Astrocyte (in vitro differentiated cells and primary cell): ENCODE measurements at regions not wholly inside any gene's neighbourhood (a gene's known extent, or its start where the extent isn't known, plus 50 kb on each side); places are given as distances from the start of the nearest gene placed in this dataset.

Source experiments
- DNase-seq: peaks from one replicate; pipeline ENCODE4 v3.0.0-alpha.2; 2010; ENCODE audit warnings: low read depth
- FAIRE-seq: peaks from 2 replicates; lab custom pipeline; 2011; peaks lifted over from hg19 to GRCh38; lab: Jason Lieb, UNC
- H2AFZ ChIP-seq: 2 replicates; pipeline ENCODE4 v1.6.0; 2012; ENCODE audit warnings: low read depth, low read length, inconsistent platforms
- H3K27ac ChIP-seq: 2 replicates; pipeline ENCODE4 v1.5.1; 2011; ENCODE audit warnings: low read depth, low read length, inconsistent platforms
- H3K27me3 ChIP-seq: 2 replicates; pipeline ENCODE4 v1.6.0; 2011; ENCODE audit warnings: low read length, inconsistent platforms; ENCODE audit not compliant: insufficient read depth
- H3K36me3 ChIP-seq: 2 replicates; pipeline ENCODE4 v1.5.1; 2011; ENCODE audit warnings: low read length, inconsistent platforms; ENCODE audit not compliant: insufficient read depth
- H3K4me1 ChIP-seq: 2 replicates; pipeline ENCODE4 v1.5.1; 2011; ENCODE audit warnings: low read length, inconsistent platforms; ENCODE audit not compliant: insufficient read depth
- H3K4me2 ChIP-seq: 2 replicates; pipeline ENCODE4 v1.6.0; 2012; ENCODE audit warnings: low read length, inconsistent platforms
- H3K4me3 ChIP-seq: 2 replicates; pipeline ENCODE4 v1.5.1; 2011; ENCODE audit warnings: low read depth, mild to moderate bottlenecking, low read length, inconsistent platforms; ENCODE audit not compliant: insufficient read depth
- H3K79me2 ChIP-seq: 2 replicates; pipeline ENCODE4 v1.6.0; 2012; ENCODE audit warnings: mild to moderate bottlenecking, low read length, inconsistent platforms; ENCODE audit not compliant: insufficient read depth
- H3K9ac ChIP-seq: 2 replicates; pipeline ENCODE4 v1.6.0; 2012; ENCODE audit warnings: mild to moderate bottlenecking, low read length, inconsistent platforms
- H3K9me3 ChIP-seq: 2 replicates; pipeline ENCODE4 v1.5.1; 2012; ENCODE audit warnings: low read depth, mild to moderate bottlenecking, low read length, inconsistent platforms; ENCODE audit not compliant: insufficient read depth
- H4K20me1 ChIP-seq: 2 replicates; pipeline ENCODE4 v1.6.0; 2012; ENCODE audit warnings: low read length, inconsistent platforms; ENCODE audit not compliant: insufficient read depth
- H3K27ac Mint-ChIP-seq: one replicate; pipeline ENCODE4 v1.8.0; 2021; ENCODE audit warnings: mild to moderate bottlenecking, mixed read lengths; ENCODE audit not compliant: unreplicated experiment
- H3K27me3 Mint-ChIP-seq: one replicate; pipeline ENCODE4 v1.8.0; 2021; ENCODE audit warnings: low read depth, mixed read lengths; ENCODE audit not compliant: unreplicated experiment
- H3K36me3 Mint-ChIP-seq: one replicate; pipeline ENCODE4 v1.8.0; 2021; ENCODE audit warnings: low read depth, mixed read lengths; ENCODE audit not compliant: unreplicated experiment
- H3K4me1 Mint-ChIP-seq: one replicate; pipeline ENCODE4 v1.8.0; 2021; ENCODE audit warnings: low read depth, mixed read lengths; ENCODE audit not compliant: unreplicated experiment
- H3K4me3 Mint-ChIP-seq: one replicate; pipeline ENCODE4 v1.8.0; 2021; ENCODE audit warnings: mild to moderate bottlenecking, moderate library complexity, mixed read lengths; ENCODE audit not compliant: unreplicated experiment
- H3K9me3 Mint-ChIP-seq: one replicate; pipeline ENCODE4 v1.8.0; 2021; ENCODE audit warnings: mild to moderate bottlenecking, mixed read lengths; ENCODE audit not compliant: unreplicated experiment
- CTCF ChIP-seq: IDR thresholded peaks from 2 replicates; pipeline ENCODE4 v1.5.1; 2011; ENCODE audit warnings: low read depth, mild to moderate bottlenecking, inconsistent platforms, low read length, moderate library complexity; ENCODE audit not compliant: insufficient read depth
- EZH2 ChIP-seq: IDR thresholded peaks from 2 replicates; pipeline ENCODE4 v1.6.1; 2012; ENCODE audit warnings: mild to moderate bottlenecking, low read length, inconsistent platforms; ENCODE audit not compliant: insufficient read depth

GRCh38 chrX:131910586-131910985, 112.5 kb upstream of the STK26 start:
- Histone ChIP-seq H3K4me2 (no peak overlapping the region), H3K9me3 (no peaks in the 10 kb centered on the region), H2AFZ (no peak overlapping the region), H3K79me2 (no peaks in the 10 kb centered on the region), H3K27ac (no peak overlapping the region), H3K27me3 (no peaks in the 10 kb centered on the region), H4K20me1 (no peaks in the 10 kb centered on the region), H3K9ac (no peak overlapping the region), H3K4me3 (no peak overlapping the region), H3K36me3 (no peaks in the 10 kb centered on the region), H3K4me1 (no peaks in the 10 kb centered on the region)
- H3K4me1 Mint-ChIP-seq, result no peaks in the 10 kb centered on the region
- FAIRE-seq, result no peak
- H3K36me3 Mint-ChIP-seq, result no peaks in the 10 kb centered on the region
- no peak overlapping the region for H3K27ac Mint-ChIP-seq
- DNase-seq, result no peak
- H3K9me3 Mint-ChIP-seq, result no peaks in the 10 kb centered on the region
- TF ChIP-seq CTCF (no peak), EZH2 (no peak)
- no peak overlapping the region for H3K4me3 Mint-ChIP-seq
- H3K27me3 Mint-ChIP-seq, result no peaks in the 10 kb centered on the region

- Histone ChIP-seq H3K9me3 (no peaks in the 10 kb centered on the region), H3K36me3 (no peaks in the 10 kb centered on the region), H3K9ac (no peak overlapping the region), H3K27ac (no peak overlapping the region), H3K27me3 (no peaks in the 10 kb centered on the region), H3K4me2 (no peak overlapping the region), H4K20me1 (no peaks in the 10 kb centered on the region), H3K4me1 (no peaks in the 10 kb centered on the region), H3K79me2 (no peaks in the 10 kb centered on the region), H2AFZ (no peak overlapping the region), H3K4me3 (no peak overlapping the region)
- no peak overlapping the region for H3K27ac Mint-ChIP-seq
- no peaks in the 10 kb centered on the region for H3K9me3 Mint-ChIP-seq
- no peak overlapping the region for H3K4me3 Mint-ChIP-seq
- no peaks in the 10 kb centered on the region for H3K36me3 Mint-ChIP-seq
- TF ChIP-seq EZH2 (no peak), CTCF (no peak)
- H3K27me3 Mint-ChIP-seq, result no peaks in the 10 kb centered on the region
- FAIRE-seq, result no peak
- DNase-seq, result no peak
- H3K4me1 Mint-ChIP-seq, result no peaks in the 10 kb centered on the region
These were observed 107.6 kb upstream of the STK26 start for GRCh38 chrX:131915488-131915887.

GRCh38 chrX:131917588-131917987, 105.5 kb upstream of the STK26 start:
- TF ChIP-seq EZH2 (no peak), CTCF (no peak)
- no peak overlapping the region for H3K4me3 Mint-ChIP-seq
- H3K36me3 Mint-ChIP-seq, result no peaks in the 10 kb centered on the region
- Histone ChIP-seq H3K27me3 (no peaks in the 10 kb centered on the region), H3K4me2 (no peak overlapping the region), H3K36me3 (no peaks in the 10 kb centered on the region), H3K4me1 (no peaks in the 10 kb centered on the region), H3K9ac (no peak overlapping the region), H2AFZ (no peak overlapping the region), H4K20me1 (no peaks in the 10 kb centered on the region), H3K9me3 (no peaks in the 10 kb centered on the region), H3K79me2 (no peaks in the 10 kb centered on the region), H3K27ac (no peak overlapping the region), H3K4me3 (no peak overlapping the region)
- FAIRE-seq (no peak), DNase-seq (no peak)
- H3K9me3 Mint-ChIP-seq, result no peaks in the 10 kb centered on the region
- no peaks in the 10 kb centered on the region for H3K4me1 Mint-ChIP-seq
- H3K27me3 Mint-ChIP-seq, result no peaks in the 10 kb centered on the region
- H3K27ac Mint-ChIP-seq, result no peak overlapping the region
